GM13976 (cell line): ENCODE measurements at regions not wholly inside any gene's neighbourhood (a gene's known extent, or its start where the extent isn't known, plus 50 kb on each side); places are given as distances from the start of the nearest gene placed in this dataset.

Source experiments
- DNase-seq: peaks from one replicate; pipeline ENCODE4 v3.0.0; 2012; ENCODE audit warnings: low spot score
- CTCF ChIP-seq: IDR thresholded peaks from 2 replicates; pipeline ENCODE4 v1.5.1; 2012; ENCODE audit warnings: borderline replicate concordance, mild to moderate bottlenecking; ENCODE audit not compliant: insufficient read depth; ENCODE audit errors: extremely low read depth, missing control alignments, control extremely low read depth
- in situ Hi-C: fragments of 300-500 bp; cut with MboI; formaldehyde crosslinking; loops from one replicate; pipeline ENCODE4 v1.12.0; 2022; ENCODE audit warnings: low sequenced_read_pairs, mixed read lengths, inconsistent platforms; ENCODE audit not compliant: unreplicated experiment

DNA sequence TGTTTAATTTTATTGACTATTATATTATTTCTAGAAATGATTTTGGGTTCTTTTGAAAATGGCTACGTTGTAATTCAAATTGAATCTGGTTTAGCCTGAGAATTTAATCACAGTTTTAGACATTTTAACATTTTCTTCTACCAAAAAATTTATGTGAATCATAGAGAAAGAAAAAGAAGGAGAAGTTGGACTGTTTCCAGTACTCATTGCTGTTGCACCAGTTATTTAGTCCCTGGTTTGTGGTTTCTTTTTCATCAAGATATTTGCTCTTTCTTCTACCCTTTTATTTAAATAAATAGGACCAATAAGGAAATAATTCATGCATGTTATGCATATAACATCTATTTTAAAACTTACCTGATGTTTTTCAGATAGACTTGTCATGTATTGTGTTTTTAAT is 1337.1 kb downstream of the ROBO1 start:
- no peak for TF ChIP-seq CTCF
- no peak for DNase-seq
- in situ Hi-C loops = no loop called here

- no peak for TF ChIP-seq CTCF
- no peak for DNase-seq
- in situ Hi-C loops = no loop called here
Observed at GRCh38 chr3:78434801-78435200, 1333.0 kb downstream of the ROBO1 start.

DNA sequence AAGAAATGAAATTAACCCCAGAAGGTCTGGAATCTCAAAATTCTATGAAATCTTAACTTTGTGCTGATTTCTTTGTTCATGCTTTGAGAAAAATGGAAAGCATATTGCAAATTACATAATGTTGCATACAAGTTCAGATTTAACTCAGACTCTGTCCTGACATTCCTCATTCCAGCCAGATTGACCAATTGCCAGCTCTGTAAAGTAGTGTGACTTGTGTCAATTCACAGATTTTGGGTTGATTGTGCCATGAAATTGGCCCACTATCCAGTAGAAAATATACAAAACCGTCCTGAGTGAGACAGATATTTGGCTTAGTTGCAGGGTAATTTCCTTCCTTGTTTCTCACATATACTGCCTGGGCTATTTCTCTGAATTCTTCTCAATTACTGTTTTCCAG is 1312.6 kb downstream of the ROBO1 start:
- TF ChIP-seq CTCF = no peak
- DNase-seq = no peak
- in situ Hi-C loops = no loop called here

DNA sequence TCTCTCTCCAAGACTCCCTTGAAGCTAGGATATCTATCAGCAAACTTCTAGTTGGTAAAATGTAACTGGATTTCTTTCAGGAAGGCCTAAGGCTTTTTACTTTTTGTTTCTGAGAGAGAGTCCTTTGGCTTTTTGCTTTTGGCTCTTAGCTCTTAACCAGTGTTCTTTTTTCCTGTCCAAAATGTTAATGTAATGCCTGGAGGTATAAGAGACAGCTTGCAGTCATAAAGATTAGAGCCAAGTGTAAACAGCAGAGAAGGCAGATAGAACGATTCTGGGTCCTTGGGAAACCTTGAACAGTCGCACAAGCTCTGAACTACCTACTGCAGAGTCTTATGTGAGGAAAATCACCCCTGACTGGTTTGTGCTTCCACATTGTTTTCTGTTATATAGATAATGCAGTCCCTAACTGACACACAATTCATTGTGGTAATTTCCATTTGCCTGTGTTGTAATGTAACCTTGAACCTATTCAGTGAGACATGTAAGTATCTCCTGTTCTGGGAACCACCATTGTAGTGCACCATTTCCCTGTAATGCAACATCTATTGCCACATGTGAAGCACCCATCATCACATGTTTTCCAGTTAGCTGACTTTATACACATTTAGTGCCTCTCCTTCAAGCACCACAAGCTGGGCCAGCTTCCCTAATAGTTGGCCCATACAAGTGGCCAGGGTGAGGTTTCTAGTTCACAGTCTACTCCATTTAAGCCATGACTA is 1311.9 kb downstream of the ROBO1 start:
- no peak for DNase-seq
- no peak for TF ChIP-seq CTCF
- in situ Hi-C loops = no loop called here

DNA sequence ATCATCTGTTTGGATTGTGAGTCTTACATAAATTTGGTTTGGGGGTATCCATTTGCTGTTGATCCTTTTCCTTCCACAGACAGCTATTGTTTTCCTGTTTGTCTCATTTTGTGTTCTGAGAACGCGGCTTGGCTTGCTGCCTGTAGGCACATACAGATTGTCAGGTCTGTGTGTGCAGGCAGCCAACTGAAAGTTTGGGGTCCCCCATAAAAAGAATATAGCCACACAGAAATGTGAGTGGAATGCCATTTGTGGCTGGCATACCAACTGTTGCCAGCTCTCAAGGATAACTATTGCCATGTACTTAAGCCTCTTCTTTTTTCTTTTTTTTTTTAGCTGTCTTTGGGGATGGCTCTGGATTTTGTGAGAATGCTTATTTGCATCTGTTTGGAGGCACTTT is 1308.0 kb downstream of the ROBO1 start:
- in situ Hi-C loops = no loop called here
- TF ChIP-seq CTCF = no peak
- DNase-seq = no peak

- DNase-seq = no peak
- no peak for TF ChIP-seq CTCF
- in situ Hi-C loops = no loop called here
Observed at GRCh38 chr3:78462021-78462420, 1305.8 kb downstream of the ROBO1 start.

DNA sequence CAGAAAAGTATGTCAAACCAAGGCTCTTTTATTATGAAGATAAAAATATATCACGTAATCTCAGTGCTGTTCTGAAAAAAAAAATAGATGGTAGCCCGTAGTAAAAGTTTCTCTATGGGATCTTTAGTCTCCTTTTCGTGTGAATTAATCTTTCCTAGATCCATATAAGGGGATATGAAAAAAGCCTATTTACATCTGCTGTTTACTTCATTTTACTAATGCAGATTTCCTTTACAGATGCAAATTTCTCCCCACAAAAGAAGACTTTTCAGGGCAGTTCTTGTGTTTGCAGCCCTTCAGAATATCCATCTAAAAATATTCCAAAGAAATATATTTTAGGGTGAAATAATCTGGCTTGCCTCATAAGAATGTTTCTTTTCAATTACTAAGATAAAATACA is 1291.7 kb downstream of the ROBO1 start:
- in situ Hi-C loops = no loop called here
- TF ChIP-seq CTCF = no peak

More for the DNA sequence above, 1291.7 kb downstream of the ROBO1 start:
- no peak for DNase-seq
